ENCODE measurements at regions not wholly inside any gene's neighbourhood (a gene's known extent, or its start where the extent isn't known, plus 50 kb on each side); places are given as distances from the start of the nearest gene placed in this dataset.

DNA sequence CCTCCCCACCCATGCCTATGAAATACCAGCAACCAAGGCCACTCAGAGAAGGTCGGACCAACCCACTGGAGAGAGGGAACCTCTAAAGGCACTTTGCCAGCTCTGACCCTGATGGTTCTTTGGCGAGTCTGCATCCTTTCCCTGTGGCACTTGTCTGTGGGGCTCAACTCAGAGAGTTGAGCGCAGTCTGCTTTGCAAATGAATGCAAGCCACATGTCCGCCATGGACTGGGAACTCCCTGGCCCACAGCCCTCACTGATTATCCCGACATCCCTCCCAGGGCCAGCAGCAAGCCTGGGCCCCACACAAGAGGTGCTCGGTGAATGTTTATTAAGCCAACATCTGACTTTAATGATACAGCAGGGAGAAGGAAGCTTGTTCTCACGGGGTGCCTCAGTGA, 55.5 kb upstream of the HES1 start:
- no peak for TF ChIP-seq CTCF (IDR thresholded peaks at IDR 0.05; ENCODE audit: low read depth, low read length)
- no peak for DNase-seq (ENCODE audit: low read depth, low spot score)
- H3K4me3 ChIP-seq (ENCODE audit: low read depth, low read length) = no peak overlapping the region
- in situ Hi-C loops (cut with HindIII; ENCODE audit: low sequenced_read_pairs) = no loop called here

DNA sequence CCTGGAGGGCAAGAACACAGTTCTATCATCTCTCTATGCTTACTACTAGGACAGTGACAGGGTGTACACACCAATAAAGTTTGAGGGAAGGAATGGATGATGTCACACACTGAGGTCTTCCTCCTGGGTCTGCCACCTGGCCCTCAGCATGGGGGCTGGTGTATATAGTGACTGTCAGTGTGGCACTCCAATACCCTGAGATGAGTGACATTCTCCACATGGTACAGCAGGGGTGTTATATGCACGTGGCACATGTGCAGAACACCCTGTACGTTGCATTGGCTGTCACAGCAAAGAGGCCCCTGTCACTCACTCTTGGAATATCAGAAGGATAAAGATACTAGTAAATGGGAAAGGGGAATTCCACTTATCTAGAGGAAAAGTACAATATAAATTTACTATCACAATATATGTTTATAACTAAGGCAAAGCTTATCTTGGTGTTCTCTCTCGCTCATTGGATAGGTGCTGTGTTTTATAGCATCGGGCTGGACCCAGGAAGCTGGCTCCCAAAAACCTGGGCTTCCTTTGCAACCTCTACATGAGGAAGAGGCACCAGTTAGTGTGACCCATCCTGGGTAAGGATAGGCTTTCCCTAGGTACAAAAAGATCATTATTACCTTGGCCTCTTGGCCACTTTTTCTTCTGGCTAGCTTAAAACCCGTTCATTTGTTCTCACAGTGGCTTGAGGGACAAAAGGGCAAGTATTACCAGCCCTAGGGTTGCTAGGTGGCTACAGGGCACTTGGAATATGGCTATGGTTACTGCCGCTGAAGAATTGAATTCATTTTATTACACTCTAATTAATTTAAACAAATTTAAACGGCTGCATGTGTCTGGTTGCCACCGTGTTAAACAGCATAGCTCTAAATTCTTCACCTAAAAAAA, 54.8 kb upstream of the HES1 start:
- DNase-seq (ENCODE audit: low read depth, low spot score) = no peak
- TF ChIP-seq CTCF (IDR thresholded peaks at IDR 0.05; ENCODE audit: low read depth, low read length) = no peak
- in situ Hi-C loops (cut with HindIII; ENCODE audit: low sequenced_read_pairs) = no loop called here
- no peak overlapping the region for H3K4me3 ChIP-seq (ENCODE audit: low read depth, low read length)

DNA sequence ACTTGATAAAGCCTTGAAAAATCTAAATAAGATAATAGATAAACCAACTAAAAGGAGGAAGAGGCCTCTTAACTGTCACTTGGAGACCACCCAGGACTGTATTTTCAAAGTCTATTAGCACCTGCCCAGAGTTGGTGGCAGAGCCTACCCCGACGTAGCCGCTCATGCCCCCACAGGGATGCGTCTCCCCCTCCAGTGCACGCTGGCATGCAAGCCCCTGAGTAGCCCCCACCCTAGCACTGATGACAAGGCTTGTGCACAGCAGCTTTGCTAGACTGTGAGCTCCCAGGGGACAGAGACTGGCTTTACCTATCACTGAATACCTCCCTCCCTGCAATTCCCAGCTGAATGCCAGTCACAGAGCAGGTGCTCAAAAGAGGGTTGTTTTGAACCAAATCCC, 54.1 kb upstream of the HES1 start:
- in situ Hi-C loops (cut with HindIII; ENCODE audit: low sequenced_read_pairs) = no loop called here
- H3K4me3 ChIP-seq (ENCODE audit: low read depth, low read length) = no peak overlapping the region
- no peak for DNase-seq (ENCODE audit: low read depth, low spot score)
- TF ChIP-seq CTCF (IDR thresholded peaks at IDR 0.05; ENCODE audit: low read depth, low read length) = no peak

- no peak for TF ChIP-seq CTCF (IDR thresholded peaks at IDR 0.05; ENCODE audit: low read depth, low read length)
- in situ Hi-C loops (cut with HindIII; ENCODE audit: low sequenced_read_pairs) = no loop called here
- H3K4me3 ChIP-seq (ENCODE audit: low read depth, low read length) = no peak overlapping the region
- DNase-seq (ENCODE audit: low read depth, low spot score) = no peak
These were observed 53.0 kb upstream of the HES1 start for GRCh38 chr3:194082743-194083636.

DNA sequence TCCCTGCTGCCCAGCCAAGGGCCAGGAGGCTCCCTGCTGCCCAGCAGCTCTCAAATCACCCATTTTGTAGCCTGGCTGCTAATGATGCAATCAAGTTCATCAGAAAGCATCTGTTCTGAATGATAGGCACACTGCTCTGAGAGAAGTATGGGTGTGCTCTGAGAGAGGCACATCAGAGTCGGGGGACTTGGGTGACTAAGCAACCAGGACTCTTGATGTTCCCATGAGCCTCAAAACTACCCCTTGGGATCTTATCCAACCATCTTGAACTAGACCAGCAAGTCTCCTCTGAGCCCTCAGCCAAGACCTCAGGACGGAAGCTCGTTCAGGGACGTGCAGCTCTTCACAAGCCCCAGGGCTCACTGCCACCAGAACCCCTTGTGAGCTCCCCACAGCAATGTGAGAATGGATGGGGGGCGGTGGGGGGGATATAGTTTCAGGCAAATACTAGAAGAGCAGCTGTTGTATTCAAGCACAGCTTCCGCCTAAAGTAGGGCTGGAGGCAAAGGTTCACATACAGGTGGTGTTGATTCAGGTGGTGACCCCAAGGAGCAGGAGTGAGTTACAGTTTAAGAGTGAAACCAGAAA, 52.2 kb upstream of the HES1 start:
- no peak overlapping the region for H3K4me3 ChIP-seq (ENCODE audit: low read depth, low read length)
- in situ Hi-C loops (cut with HindIII; ENCODE audit: low sequenced_read_pairs) = no loop called here
- TF ChIP-seq CTCF (IDR thresholded peaks at IDR 0.05; ENCODE audit: low read depth, low read length) = no peak
- DNase-seq (ENCODE audit: low read depth, low spot score) = no peak

DNA sequence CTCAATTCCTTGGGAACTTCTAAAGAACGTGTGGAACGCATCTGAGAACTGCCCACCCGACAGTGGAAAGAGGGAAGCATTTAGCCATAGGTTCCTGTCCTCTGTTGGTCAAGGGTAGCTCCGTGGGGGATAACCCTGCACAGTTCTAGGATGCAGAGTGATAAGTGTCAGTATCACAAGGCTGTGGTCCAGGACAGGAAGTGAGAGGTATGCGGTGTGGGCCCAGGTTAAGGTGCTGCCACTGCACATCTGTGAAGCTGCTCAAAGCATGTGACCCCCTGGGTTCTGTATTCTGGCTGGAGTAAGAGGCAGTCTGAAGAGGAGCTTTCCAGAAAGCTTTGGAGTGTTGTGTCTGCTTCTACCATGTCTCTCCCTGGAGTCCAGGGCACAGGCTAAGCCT, 51.7 kb upstream of the HES1 start:
- H3K4me3 ChIP-seq (ENCODE audit: low read depth, low read length) = no peak overlapping the region
- in situ Hi-C loops (cut with HindIII; ENCODE audit: low sequenced_read_pairs) = no loop called here
- no peak for DNase-seq (ENCODE audit: low read depth, low spot score)
- no peak for TF ChIP-seq CTCF (IDR thresholded peaks at IDR 0.05; ENCODE audit: low read depth, low read length)

Measured in astrocyte of the spinal cord (primary cell).